ENCODE measurements at regions not wholly inside any gene's neighbourhood (a gene's known extent, or its start where the extent isn't known, plus 50 kb on each side); places are given as distances from the start of the nearest gene placed in this dataset.

DNA sequence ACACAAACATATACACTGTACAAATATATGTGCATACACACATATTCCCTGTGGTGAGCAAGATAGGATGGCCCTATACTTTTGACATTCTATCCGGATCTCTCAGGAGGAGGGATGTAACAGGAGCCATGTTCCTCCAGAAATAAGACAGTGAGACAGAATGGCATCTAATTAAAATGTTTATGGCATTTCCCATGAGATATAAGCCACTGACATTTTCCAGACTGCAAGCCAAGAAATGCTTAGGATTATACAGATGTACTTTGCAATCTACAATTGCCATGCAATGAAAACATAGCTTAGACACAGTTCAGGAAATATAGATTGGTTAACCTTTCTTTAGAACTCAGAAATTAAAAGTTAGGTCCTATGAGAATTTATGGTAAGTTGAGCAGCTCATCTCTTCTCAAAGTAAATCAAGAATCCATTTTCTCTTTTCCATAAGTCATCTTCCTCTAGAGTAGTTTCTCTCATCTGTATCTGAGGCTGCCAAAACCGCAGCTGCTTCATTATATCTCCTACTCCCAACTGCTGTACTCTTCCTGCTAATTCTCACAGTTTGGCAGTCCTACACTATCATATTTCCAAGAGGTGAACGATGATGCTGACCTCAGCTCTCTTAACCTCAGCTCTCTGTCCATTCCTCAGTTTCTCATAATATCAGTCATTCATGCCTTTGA is 1719.1 kb downstream of the MAT2B start:
- TF ChIP-seq, protein P1, sequence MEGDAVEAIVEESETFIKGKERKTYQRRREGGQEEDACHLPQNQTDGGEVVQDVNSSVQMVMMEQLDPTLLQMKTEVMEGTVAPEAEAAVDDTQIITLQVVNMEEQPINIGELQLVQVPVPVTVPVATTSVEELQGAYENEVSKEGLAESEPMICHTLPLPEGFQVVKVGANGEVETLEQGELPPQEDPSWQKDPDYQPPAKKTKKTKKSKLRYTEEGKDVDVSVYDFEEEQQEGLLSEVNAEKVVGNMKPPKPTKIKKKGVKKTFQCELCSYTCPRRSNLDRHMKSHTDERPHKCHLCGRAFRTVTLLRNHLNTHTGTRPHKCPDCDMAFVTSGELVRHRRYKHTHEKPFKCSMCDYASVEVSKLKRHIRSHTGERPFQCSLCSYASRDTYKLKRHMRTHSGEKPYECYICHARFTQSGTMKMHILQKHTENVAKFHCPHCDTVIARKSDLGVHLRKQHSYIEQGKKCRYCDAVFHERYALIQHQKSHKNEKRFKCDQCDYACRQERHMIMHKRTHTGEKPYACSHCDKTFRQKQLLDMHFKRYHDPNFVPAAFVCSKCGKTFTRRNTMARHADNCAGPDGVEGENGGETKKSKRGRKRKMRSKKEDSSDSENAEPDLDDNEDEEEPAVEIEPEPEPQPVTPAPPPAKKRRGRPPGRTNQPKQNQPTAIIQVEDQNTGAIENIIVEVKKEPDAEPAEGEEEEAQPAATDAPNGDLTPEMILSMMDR (IDR thresholded peaks at IDR 0.05; ENCODE audit: insufficient read depth, low read length, poor library complexity, severe bottlenecking), result no peak
- no peak for TF ChIP-seq EZH2phosphoT487 (conservative IDR thresholded peaks at IDR 0.05; ENCODE audit: low read length)

Measured in SU-DHL-6 (cell line).